ENCODE measurements at regions not wholly inside any gene's neighbourhood (a gene's known extent, or its start where the extent isn't known, plus 50 kb on each side); places are given as distances from the start of the nearest gene placed in this dataset.

DNA sequence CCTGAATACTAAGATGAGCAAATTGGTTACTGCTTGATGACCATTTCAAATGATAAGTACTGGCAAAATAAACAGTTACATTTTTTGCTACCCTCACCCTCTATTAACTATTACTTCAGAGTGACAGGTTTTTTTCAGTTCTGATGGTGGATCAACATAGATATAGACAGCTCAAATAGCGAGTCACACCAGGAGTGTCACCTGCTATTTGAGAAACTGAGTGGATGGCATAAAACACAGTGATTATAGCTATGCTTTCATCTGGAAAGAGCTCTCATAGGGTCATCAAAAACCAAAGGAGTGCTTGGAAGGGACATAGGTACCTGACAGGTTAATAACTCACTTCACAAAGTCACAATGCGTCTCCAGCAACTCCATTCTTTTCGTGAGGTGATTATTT, 244.5 kb upstream of the C9orf72 start:
- TF ChIP-seq, protein P1, sequence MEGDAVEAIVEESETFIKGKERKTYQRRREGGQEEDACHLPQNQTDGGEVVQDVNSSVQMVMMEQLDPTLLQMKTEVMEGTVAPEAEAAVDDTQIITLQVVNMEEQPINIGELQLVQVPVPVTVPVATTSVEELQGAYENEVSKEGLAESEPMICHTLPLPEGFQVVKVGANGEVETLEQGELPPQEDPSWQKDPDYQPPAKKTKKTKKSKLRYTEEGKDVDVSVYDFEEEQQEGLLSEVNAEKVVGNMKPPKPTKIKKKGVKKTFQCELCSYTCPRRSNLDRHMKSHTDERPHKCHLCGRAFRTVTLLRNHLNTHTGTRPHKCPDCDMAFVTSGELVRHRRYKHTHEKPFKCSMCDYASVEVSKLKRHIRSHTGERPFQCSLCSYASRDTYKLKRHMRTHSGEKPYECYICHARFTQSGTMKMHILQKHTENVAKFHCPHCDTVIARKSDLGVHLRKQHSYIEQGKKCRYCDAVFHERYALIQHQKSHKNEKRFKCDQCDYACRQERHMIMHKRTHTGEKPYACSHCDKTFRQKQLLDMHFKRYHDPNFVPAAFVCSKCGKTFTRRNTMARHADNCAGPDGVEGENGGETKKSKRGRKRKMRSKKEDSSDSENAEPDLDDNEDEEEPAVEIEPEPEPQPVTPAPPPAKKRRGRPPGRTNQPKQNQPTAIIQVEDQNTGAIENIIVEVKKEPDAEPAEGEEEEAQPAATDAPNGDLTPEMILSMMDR (IDR thresholded peaks at IDR 0.05): no peak
- TF ChIP-seq POLR2A (IDR thresholded peaks at IDR 0.05) (no peak), POLR2AphosphoS5 (IDR thresholded peaks at IDR 0.05) (no peak)

All from sigmoid colon (tissue), 4 donors.